ENCODE measurements at regions not wholly inside any gene's neighbourhood (a gene's known extent, or its start where the extent isn't known, plus 50 kb on each side); places are given as distances from the start of the nearest gene placed in this dataset.

GRCh38 chr6:153787341-153787606 is 251.8 kb upstream of the OPRM1 start:
- no peaks in the 10 kb centered on the region for H3K36me3 ChIP-seq (replicated peaks; ENCODE audit: control insufficient read depth, insufficient read depth, low read length)
- no peak overlapping the region for H3K4me3 ChIP-seq (ENCODE audit: insufficient read depth, low read depth, low read length)
- DNase-seq, result no peak
- H3K27me3 ChIP-seq (ENCODE audit: control insufficient read depth, insufficient read depth, low read length), result no peaks in the 10 kb centered on the region

- no peak overlapping the region for H3K4me3 ChIP-seq (ENCODE audit: insufficient read depth, low read depth, low read length)
- DNase-seq, result no peak
- H3K27me3 ChIP-seq (ENCODE audit: control insufficient read depth, insufficient read depth, low read length), result no peaks in the 10 kb centered on the region
- H3K36me3 ChIP-seq (replicated peaks; ENCODE audit: control insufficient read depth, insufficient read depth, low read length), result no peaks in the 10 kb centered on the region
Observed at GRCh38 chr6:153781306-153781705, 257.7 kb upstream of the OPRM1 start.

- no peak overlapping the region for H3K4me3 ChIP-seq (ENCODE audit: insufficient read depth, low read depth, low read length)
- H3K36me3 ChIP-seq (replicated peaks; ENCODE audit: control insufficient read depth, insufficient read depth, low read length), result no peaks in the 10 kb centered on the region
- H3K27me3 ChIP-seq (ENCODE audit: control insufficient read depth, insufficient read depth, low read length), result no peaks in the 10 kb centered on the region
- no peak for DNase-seq
Observed at GRCh38 chr6:153780011-153780410, 259.0 kb upstream of the OPRM1 start.

GRCh38 chr6:153778216-153778615 is 260.8 kb upstream of the OPRM1 start:
- no peak overlapping the region for H3K4me3 ChIP-seq (ENCODE audit: insufficient read depth, low read depth, low read length)
- DNase-seq, result no peak
- no peaks in the 10 kb centered on the region for H3K27me3 ChIP-seq (ENCODE audit: control insufficient read depth, insufficient read depth, low read length)
- H3K36me3 ChIP-seq (replicated peaks; ENCODE audit: control insufficient read depth, insufficient read depth, low read length), result no peaks in the 10 kb centered on the region

- Histone ChIP-seq H3K36me3 (replicated peaks; ENCODE audit: control insufficient read depth, insufficient read depth, low read length) (no peaks in the 10 kb centered on the region), H3K27me3 (ENCODE audit: control insufficient read depth, insufficient read depth, low read length) (no peaks in the 10 kb centered on the region), H3K4me3 (ENCODE audit: insufficient read depth, low read depth, low read length) (no peak overlapping the region)
- no peak for DNase-seq
Observed at GRCh38 chr6:153771577-153771976, 267.5 kb upstream of the OPRM1 start.

GRCh38 chr6:153767127-153767526 is 271.9 kb upstream of the OPRM1 start:
- Histone ChIP-seq H3K36me3 (replicated peaks; ENCODE audit: control insufficient read depth, insufficient read depth, low read length) (no peaks in the 10 kb centered on the region), H3K4me3 (ENCODE audit: insufficient read depth, low read depth, low read length) (no peak overlapping the region), H3K27me3 (ENCODE audit: control insufficient read depth, insufficient read depth, low read length) (no peaks in the 10 kb centered on the region)
- no peak for DNase-seq

- DNase-seq, result no peak
- Histone ChIP-seq H3K36me3 (replicated peaks; ENCODE audit: control insufficient read depth, insufficient read depth, low read length) (no peaks in the 10 kb centered on the region), H3K4me3 (ENCODE audit: insufficient read depth, low read depth, low read length) (no peak overlapping the region), H3K27me3 (ENCODE audit: control insufficient read depth, insufficient read depth, low read length) (no peaks in the 10 kb centered on the region)
Observed at GRCh38 chr6:153758516-153758915, 280.5 kb upstream of the OPRM1 start.

GRCh38 chr6:153735761-153736160 is 303.3 kb upstream of the OPRM1 start:
- Histone ChIP-seq H3K4me3 (ENCODE audit: insufficient read depth, low read depth, low read length) (no peak overlapping the region), H3K36me3 (replicated peaks; ENCODE audit: control insufficient read depth, insufficient read depth, low read length) (no peaks in the 10 kb centered on the region), H3K27me3 (ENCODE audit: control insufficient read depth, insufficient read depth, low read length) (no peaks in the 10 kb centered on the region)
- DNase-seq, result no peak

- DNase-seq, result no peak
- H3K27me3 ChIP-seq (ENCODE audit: control insufficient read depth, insufficient read depth, low read length), result no peaks in the 10 kb centered on the region
- no peaks in the 10 kb centered on the region for H3K36me3 ChIP-seq (replicated peaks; ENCODE audit: control insufficient read depth, insufficient read depth, low read length)
- no peak overlapping the region for H3K4me3 ChIP-seq (ENCODE audit: insufficient read depth, low read depth, low read length)
Observed at GRCh38 chr6:153729189-153729588, 309.9 kb upstream of the OPRM1 start.

GRCh38 chr6:153727885-153728284 is 311.2 kb upstream of the OPRM1 start:
- Histone ChIP-seq H3K27me3 (ENCODE audit: control insufficient read depth, insufficient read depth, low read length) (no peaks in the 10 kb centered on the region), H3K4me3 (ENCODE audit: insufficient read depth, low read depth, low read length) (no peak overlapping the region), H3K36me3 (replicated peaks; ENCODE audit: control insufficient read depth, insufficient read depth, low read length) (no peaks in the 10 kb centered on the region)
- no peak for DNase-seq

- DNase-seq, result no peak
- Histone ChIP-seq H3K4me3 (ENCODE audit: insufficient read depth, low read depth, low read length) (no peak overlapping the region), H3K27me3 (ENCODE audit: control insufficient read depth, insufficient read depth, low read length) (no peaks in the 10 kb centered on the region), H3K36me3 (replicated peaks; ENCODE audit: control insufficient read depth, insufficient read depth, low read length) (no peaks in the 10 kb centered on the region)
Observed at GRCh38 chr6:153725456-153725855, 313.6 kb upstream of the OPRM1 start.

- DNase-seq, result no peak
- no peak overlapping the region for H3K4me3 ChIP-seq (ENCODE audit: insufficient read depth, low read depth, low read length)
- H3K36me3 ChIP-seq (replicated peaks; ENCODE audit: control insufficient read depth, insufficient read depth, low read length), result no peaks in the 10 kb centered on the region
- no peaks in the 10 kb centered on the region for H3K27me3 ChIP-seq (ENCODE audit: control insufficient read depth, insufficient read depth, low read length)
Observed at GRCh38 chr6:153720732-153721131, 318.3 kb upstream of the OPRM1 start.

GRCh38 chr6:153705429-153705828 is 333.6 kb upstream of the OPRM1 start:
- Histone ChIP-seq H3K27me3 (ENCODE audit: control insufficient read depth, insufficient read depth, low read length) (no peaks in the 10 kb centered on the region), H3K4me3 (ENCODE audit: insufficient read depth, low read depth, low read length) (no peak overlapping the region), H3K36me3 (replicated peaks; ENCODE audit: control insufficient read depth, insufficient read depth, low read length) (no peaks in the 10 kb centered on the region)
- DNase-seq, result no peak

- no peak for DNase-seq
- H3K27me3 ChIP-seq (ENCODE audit: control insufficient read depth, insufficient read depth, low read length), result no peaks in the 10 kb centered on the region
- H3K4me3 ChIP-seq (ENCODE audit: insufficient read depth, low read depth, low read length), result no peak overlapping the region
Observed at GRCh38 chr6:153702671-153703070, 336.4 kb upstream of the OPRM1 start.

GRCh38 chr6:153698637-153699036 is 340.4 kb upstream of the OPRM1 start:
- H3K36me3 ChIP-seq (replicated peaks; ENCODE audit: control insufficient read depth, insufficient read depth, low read length), result no peaks in the 10 kb centered on the region
- H3K4me3 ChIP-seq (ENCODE audit: insufficient read depth, low read depth, low read length), result no peak overlapping the region
- no peak for DNase-seq
- H3K27me3 ChIP-seq (ENCODE audit: control insufficient read depth, insufficient read depth, low read length), result no peaks in the 10 kb centered on the region

More at GRCh38 chr6:153702671-153703070, 336.4 kb upstream of the OPRM1 start:
- H3K36me3 ChIP-seq (replicated peaks; ENCODE audit: control insufficient read depth, insufficient read depth, low read length), result no peaks in the 10 kb centered on the region

GRCh38 chr6:153698001-153698400 is 341.0 kb upstream of the OPRM1 start:
- DNase-seq, result no peak
- no peak overlapping the region for H3K4me3 ChIP-seq (ENCODE audit: insufficient read depth, low read depth, low read length)
- no peaks in the 10 kb centered on the region for H3K36me3 ChIP-seq (replicated peaks; ENCODE audit: control insufficient read depth, insufficient read depth, low read length)
- no peaks in the 10 kb centered on the region for H3K27me3 ChIP-seq (ENCODE audit: control insufficient read depth, insufficient read depth, low read length)
